Upper lobe of left lung (tissue), 4 donors: ENCODE measurements at regions not wholly inside any gene's neighbourhood (a gene's known extent, or its start where the extent isn't known, plus 50 kb on each side); places are given as distances from the start of the nearest gene placed in this dataset.

ENCODE experiments used
- EP300 ChIP-seq, 4 donors: sonication (generic); formaldehyde crosslinking; IDR thresholded peaks; one replicate each; pipeline ENCODE4 v1.5.1; 2017; ENCODE audit warnings: antibody characterized with exemption in 4 of 4, control low read depth in 2 of 4
- TF ChIP-seq, protein P1 (sequence below), 6 experiments: fragments of 450-650 bp in 4 of 6; fragments of 200-600 bp in 2 of 6; sonication (generic) in 2 of 6; IDR thresholded peaks; one replicate each; pipeline ENCODE4 v1.5.1; 2016 to 2019; ENCODE audit warnings: antibody characterized with exemption in 6 of 6

DNA sequence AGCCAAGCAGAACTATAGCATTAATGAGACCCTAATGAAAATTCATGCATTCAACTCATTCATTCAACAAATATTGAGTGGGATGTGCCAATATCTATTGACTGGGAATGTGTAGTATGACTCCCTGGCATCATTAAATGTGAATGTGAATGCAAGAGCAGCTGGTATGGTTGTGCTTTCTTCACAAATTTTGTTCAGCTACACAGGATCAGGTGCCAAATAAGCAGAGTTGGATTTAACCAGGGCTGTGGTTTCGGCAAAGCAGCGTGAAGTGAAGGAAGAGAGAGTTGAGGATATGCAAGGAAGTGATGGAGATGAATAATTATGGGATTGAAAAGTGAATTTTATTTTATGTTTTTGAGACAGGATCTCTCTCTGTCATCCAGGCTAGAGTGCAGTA is 87.1 kb upstream of the HNF1B start:
- TF ChIP-seq, protein P1, sequence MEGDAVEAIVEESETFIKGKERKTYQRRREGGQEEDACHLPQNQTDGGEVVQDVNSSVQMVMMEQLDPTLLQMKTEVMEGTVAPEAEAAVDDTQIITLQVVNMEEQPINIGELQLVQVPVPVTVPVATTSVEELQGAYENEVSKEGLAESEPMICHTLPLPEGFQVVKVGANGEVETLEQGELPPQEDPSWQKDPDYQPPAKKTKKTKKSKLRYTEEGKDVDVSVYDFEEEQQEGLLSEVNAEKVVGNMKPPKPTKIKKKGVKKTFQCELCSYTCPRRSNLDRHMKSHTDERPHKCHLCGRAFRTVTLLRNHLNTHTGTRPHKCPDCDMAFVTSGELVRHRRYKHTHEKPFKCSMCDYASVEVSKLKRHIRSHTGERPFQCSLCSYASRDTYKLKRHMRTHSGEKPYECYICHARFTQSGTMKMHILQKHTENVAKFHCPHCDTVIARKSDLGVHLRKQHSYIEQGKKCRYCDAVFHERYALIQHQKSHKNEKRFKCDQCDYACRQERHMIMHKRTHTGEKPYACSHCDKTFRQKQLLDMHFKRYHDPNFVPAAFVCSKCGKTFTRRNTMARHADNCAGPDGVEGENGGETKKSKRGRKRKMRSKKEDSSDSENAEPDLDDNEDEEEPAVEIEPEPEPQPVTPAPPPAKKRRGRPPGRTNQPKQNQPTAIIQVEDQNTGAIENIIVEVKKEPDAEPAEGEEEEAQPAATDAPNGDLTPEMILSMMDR (IDR thresholded peaks at IDR 0.05): no peak
- no peak for TF ChIP-seq EP300 (IDR thresholded peaks at IDR 0.05)
